ENCODE measurements at regions not wholly inside any gene's neighbourhood (a gene's known extent, or its start where the extent isn't known, plus 50 kb on each side); places are given as distances from the start of the nearest gene placed in this dataset.

DNA sequence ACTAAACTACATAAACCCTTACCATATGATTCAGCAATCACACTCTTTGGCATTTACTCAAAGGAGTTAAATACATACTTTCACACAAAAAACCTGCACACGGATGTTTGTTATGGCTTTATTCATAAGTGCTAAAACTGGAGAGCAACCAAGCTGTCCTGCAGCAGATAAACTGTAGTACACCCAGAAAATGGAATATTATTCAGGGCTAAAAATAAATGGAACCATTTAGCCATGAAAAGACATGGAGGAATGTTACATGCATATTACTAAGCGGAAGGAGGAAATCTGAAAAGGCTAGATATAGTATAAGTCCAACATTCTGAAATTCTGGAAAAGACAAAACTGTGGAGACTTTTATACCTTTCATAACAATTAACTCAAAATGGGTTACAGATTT, 73.6 kb upstream of the PHACTR3 start (continued):
- TF ChIP-seq, protein P1, sequence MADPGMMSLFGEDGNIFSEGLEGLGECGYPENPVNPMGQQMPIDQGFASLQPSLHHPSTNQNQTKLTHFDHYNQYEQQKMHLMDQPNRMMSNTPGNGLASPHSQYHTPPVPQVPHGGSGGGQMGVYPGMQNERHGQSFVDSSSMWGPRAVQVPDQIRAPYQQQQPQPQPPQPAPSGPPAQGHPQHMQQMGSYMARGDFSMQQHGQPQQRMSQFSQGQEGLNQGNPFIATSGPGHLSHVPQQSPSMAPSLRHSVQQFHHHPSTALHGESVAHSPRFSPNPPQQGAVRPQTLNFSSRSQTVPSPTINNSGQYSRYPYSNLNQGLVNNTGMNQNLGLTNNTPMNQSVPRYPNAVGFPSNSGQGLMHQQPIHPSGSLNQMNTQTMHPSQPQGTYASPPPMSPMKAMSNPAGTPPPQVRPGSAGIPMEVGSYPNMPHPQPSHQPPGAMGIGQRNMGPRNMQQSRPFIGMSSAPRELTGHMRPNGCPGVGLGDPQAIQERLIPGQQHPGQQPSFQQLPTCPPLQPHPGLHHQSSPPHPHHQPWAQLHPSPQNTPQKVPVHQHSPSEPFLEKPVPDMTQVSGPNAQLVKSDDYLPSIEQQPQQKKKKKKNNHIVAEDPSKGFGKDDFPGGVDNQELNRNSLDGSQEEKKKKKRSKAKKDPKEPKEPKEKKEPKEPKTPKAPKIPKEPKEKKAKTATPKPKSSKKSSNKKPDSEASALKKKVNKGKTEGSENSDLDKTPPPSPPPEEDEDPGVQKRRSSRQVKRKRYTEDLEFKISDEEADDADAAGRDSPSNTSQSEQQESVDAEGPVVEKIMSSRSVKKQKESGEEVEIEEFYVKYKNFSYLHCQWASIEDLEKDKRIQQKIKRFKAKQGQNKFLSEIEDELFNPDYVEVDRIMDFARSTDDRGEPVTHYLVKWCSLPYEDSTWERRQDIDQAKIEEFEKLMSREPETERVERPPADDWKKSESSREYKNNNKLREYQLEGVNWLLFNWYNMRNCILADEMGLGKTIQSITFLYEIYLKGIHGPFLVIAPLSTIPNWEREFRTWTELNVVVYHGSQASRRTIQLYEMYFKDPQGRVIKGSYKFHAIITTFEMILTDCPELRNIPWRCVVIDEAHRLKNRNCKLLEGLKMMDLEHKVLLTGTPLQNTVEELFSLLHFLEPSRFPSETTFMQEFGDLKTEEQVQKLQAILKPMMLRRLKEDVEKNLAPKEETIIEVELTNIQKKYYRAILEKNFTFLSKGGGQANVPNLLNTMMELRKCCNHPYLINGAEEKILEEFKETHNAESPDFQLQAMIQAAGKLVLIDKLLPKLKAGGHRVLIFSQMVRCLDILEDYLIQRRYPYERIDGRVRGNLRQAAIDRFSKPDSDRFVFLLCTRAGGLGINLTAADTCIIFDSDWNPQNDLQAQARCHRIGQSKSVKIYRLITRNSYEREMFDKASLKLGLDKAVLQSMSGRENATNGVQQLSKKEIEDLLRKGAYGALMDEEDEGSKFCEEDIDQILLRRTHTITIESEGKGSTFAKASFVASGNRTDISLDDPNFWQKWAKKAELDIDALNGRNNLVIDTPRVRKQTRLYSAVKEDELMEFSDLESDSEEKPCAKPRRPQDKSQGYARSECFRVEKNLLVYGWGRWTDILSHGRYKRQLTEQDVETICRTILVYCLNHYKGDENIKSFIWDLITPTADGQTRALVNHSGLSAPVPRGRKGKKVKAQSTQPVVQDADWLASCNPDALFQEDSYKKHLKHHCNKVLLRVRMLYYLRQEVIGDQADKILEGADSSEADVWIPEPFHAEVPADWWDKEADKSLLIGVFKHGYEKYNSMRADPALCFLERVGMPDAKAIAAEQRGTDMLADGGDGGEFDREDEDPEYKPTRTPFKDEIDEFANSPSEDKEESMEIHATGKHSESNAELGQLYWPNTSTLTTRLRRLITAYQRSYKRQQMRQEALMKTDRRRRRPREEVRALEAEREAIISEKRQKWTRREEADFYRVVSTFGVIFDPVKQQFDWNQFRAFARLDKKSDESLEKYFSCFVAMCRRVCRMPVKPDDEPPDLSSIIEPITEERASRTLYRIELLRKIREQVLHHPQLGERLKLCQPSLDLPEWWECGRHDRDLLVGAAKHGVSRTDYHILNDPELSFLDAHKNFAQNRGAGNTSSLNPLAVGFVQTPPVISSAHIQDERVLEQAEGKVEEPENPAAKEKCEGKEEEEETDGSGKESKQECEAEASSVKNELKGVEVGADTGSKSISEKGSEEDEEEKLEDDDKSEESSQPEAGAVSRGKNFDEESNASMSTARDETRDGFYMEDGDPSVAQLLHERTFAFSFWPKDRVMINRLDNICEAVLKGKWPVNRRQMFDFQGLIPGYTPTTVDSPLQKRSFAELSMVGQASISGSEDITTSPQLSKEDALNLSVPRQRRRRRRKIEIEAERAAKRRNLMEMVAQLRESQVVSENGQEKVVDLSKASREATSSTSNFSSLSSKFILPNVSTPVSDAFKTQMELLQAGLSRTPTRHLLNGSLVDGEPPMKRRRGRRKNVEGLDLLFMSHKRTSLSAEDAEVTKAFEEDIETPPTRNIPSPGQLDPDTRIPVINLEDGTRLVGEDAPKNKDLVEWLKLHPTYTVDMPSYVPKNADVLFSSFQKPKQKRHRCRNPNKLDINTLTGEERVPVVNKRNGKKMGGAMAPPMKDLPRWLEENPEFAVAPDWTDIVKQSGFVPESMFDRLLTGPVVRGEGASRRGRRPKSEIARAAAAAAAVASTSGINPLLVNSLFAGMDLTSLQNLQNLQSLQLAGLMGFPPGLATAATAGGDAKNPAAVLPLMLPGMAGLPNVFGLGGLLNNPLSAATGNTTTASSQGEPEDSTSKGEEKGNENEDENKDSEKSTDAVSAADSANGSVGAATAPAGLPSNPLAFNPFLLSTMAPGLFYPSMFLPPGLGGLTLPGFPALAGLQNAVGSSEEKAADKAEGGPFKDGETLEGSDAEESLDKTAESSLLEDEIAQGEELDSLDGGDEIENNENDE (IDR thresholded peaks at IDR 0.05; ENCODE audit: insufficient replicate concordance, low read length) = no peak
- no peak for TF ChIP-seq KDM4A (IDR thresholded peaks at IDR 0.05; ENCODE audit: low read depth, low read length, severe bottlenecking)
- TF ChIP-seq NRF1 (IDR thresholded peaks at IDR 0.05; ENCODE audit: low read depth, low read length) = no peak
- TF ChIP-seq POLR2AphosphoS5 (IDR thresholded peaks at IDR 0.05; ENCODE audit: low read depth, low read length) = no peak
- no peak for TF ChIP-seq JUND (IDR thresholded peaks at IDR 0.05; ENCODE audit: low read length)
- no peak for TF ChIP-seq CHD1 (IDR thresholded peaks at IDR 0.05; ENCODE audit: low read depth, low read length)
- no peak for TF ChIP-seq TBP (IDR thresholded peaks at IDR 0.05; ENCODE audit: low read depth, low read length)
- TF ChIP-seq KDM1A (IDR thresholded peaks at IDR 0.05; ENCODE audit: borderline replicate concordance, low read length) = no peak
- TF ChIP-seq BCL11A (IDR thresholded peaks at IDR 0.05; ENCODE audit: low read depth in 2 of 2, low read length in 2 of 2) = no peak
- TF ChIP-seq, protein P2, sequence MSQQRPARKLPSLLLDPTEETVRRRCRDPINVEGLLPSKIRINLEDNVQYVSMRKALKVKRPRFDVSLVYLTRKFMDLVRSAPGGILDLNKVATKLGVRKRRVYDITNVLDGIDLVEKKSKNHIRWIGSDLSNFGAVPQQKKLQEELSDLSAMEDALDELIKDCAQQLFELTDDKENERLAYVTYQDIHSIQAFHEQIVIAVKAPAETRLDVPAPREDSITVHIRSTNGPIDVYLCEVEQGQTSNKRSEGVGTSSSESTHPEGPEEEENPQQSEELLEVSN (IDR thresholded peaks at IDR 0.05) = no peak
- TF ChIP-seq POLR2A (IDR thresholded peaks at IDR 0.05; ENCODE audit: control extremely low read depth in 1 of 2, low read depth in 2 of 2, low read length in 2 of 2) = no peak
- TF ChIP-seq CBX8 (IDR thresholded peaks at IDR 0.05; ENCODE audit: borderline replicate concordance, low read depth, low read length) = no peak
- TF ChIP-seq CREB1 (IDR thresholded peaks at IDR 0.05) = no peak
